Esophagus squamous epithelium (tissue), 5 donors: ENCODE measurements at regions not wholly inside any gene's neighbourhood (a gene's known extent, or its start where the extent isn't known, plus 50 kb on each side); places are given as distances from the start of the nearest gene placed in this dataset.
"Not testable (repeated sequence)": the region's sequence is repeated elsewhere in the genome, so short reads cannot be mapped to it uniquely, and the experiment has no call there.

Experiments
- DNase-seq: peaks from one replicate; lab custom pipeline; 2025; lab: John Stamatoyannopoulos, UW
- H3K27ac ChIP-seq, 4 donors: fragments of 200-600 bp; sonication (generic); one replicate each; pipeline ENCODE4 v1.5.1; 2016 to 2019; ENCODE audit warnings: mild to moderate bottlenecking in 1 of 4
- H3K27me3 ChIP-seq, 4 donors: fragments of 200-600 bp; sonication (generic); 1 replicate in 3 of 4; 2 replicates in 1 of 4; pipeline versions ENCODE4 v1.5.1 to v1.6.0; 2017 to 2021; ENCODE audit warnings: antibody characterized with exemption in 1 of 4
- H3K36me3 ChIP-seq, 3 donors: fragments of 200-600 bp; sonication (generic); one replicate each; pipeline ENCODE4 v1.5.1; 2016 to 2019
- H3K4me1 ChIP-seq, 3 donors: fragments of 200-600 bp; sonication (generic); one replicate each; pipeline ENCODE4 v1.5.1; 2017 to 2019
- H3K4me3 ChIP-seq, 4 donors: fragments of 200-600 bp; sonication (generic); 1 replicate in 3 of 4; 2 replicates in 1 of 4; pipeline ENCODE4 v1.5.1; 2016 to 2019; ENCODE audit warnings: mild to moderate bottlenecking in 2 of 4, moderate library complexity in 1 of 4
- H3K9me3 ChIP-seq, 3 donors: fragments of 200-600 bp; sonication (generic); one replicate each; pipeline ENCODE4 v1.5.1; 2016 to 2019
- POLR2A ChIP-seq, 4 donors: fragments of 450-650 bp; IDR thresholded peaks; one replicate each; pipeline ENCODE4 v1.6.1; 2017; ENCODE audit warnings: antibody characterized with exemption in 4 of 4, mild to moderate bottlenecking in 4 of 4, moderate library complexity in 3 of 4
- WGBS, 2 donors: methylation state at CpG; one replicate each; pipeline ENCODE4 v1.1.5; 2018; 5-methylcytosine and 5-hydroxymethylcytosine counted together
- intact Hi-C: fragments of 100-400 bp; cut with DNase I; formaldehyde crosslinking; loops from one replicate; pipeline ENCODE4 v1.15.0; 2022
- TF ChIP-seq, protein P1 (sequence below), 6 experiments: fragments of 450-650 bp in 4 of 6; fragments of 200-600 bp in 2 of 6; sonication (generic) in 2 of 6; IDR thresholded peaks; one replicate each; pipeline ENCODE4 v1.5.1; 2016 to 2019; ENCODE audit warnings: antibody characterized with exemption in 6 of 6, mild to moderate bottlenecking in 4 of 6, moderate library complexity in 4 of 6
- donor health status: DM: yes; HTN: yes; CAD: no.

DNA sequence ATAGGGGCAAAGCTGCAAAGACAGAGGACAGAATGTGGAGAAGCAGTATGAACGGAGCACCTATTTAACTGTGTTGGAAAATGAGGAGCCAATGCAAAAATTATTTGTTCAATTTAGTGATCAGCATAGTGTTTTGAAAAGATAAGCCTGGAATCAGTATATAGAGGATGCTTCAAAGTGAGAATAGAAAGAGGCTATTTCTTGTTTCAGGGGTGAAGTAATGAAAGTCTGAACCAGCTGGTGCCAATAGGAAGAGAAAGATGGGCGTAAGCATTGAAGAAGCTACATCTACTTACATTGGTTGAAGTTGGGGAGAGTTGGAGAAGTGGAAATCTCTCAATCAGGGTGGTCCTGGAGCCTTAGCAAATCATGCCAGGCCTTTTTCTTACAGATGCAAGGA, 77.3 kb upstream of the SLC38A4 start:
- WGBS, 2 donors: 86 to 88% methylated on average over 2 of the region's 2 CpGs
- peaks cover 0 to 21% (median 0%) of the 10 kb centered on the region in 3 donors for H3K4me1 ChIP-seq

DNA sequence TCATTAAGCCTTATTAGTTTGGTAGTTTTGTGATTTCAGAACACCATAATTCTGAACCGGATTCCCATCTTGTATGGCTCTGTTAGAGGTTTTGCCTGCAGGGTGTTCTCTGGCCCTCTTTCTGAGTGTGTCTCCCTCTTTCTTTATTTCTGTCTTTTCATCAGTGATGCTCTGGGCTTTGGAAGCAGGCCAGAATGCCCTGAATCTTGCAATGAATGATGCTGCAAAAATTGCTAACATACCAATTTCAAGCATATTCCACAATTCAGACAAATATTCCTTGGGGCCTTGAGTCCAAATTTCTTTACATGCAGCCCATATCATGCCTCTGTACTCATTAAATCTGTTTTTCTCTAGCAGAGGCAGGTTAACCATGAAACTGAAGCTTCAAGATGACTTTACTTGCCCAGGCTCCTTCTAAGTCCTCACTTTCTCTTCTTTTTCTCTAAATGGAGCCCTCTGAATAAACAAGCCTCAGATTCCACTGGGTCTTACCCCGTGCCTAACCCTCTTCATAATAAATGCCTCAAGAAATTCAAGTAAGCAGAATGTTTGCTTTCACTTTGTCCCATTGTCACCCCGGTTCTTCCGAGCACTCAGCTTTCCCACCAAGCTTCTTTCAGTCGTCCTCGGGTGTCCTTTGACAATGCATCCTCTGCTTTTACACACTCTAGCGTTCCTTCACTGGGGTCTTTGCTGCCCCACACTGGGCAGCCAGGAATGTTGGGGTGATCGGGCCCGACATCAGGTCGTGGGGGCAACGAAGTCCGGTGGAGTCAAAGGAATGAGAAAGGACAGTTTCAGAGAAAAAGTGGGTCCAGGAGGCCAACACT, 78.8 kb upstream of the SLC38A4 start:
- H3K36me3 ChIP-seq: no peaks in the 10 kb centered on the region
- DNase-seq: no peak
- H3K27me3 ChIP-seq: no peaks in the 10 kb centered on the region
- H3K4me3 ChIP-seq: no peak overlapping the region
- intact Hi-C loops: no loop called here
- peaks cover 0 to 36% (median 9%) of the 10 kb centered on the region in 3 donors for H3K4me1 ChIP-seq
- WGBS, 2 donors: 75 to 79% methylated on average over 6 to 7 of the region's 12 CpGs
- TF ChIP-seq, protein P1, sequence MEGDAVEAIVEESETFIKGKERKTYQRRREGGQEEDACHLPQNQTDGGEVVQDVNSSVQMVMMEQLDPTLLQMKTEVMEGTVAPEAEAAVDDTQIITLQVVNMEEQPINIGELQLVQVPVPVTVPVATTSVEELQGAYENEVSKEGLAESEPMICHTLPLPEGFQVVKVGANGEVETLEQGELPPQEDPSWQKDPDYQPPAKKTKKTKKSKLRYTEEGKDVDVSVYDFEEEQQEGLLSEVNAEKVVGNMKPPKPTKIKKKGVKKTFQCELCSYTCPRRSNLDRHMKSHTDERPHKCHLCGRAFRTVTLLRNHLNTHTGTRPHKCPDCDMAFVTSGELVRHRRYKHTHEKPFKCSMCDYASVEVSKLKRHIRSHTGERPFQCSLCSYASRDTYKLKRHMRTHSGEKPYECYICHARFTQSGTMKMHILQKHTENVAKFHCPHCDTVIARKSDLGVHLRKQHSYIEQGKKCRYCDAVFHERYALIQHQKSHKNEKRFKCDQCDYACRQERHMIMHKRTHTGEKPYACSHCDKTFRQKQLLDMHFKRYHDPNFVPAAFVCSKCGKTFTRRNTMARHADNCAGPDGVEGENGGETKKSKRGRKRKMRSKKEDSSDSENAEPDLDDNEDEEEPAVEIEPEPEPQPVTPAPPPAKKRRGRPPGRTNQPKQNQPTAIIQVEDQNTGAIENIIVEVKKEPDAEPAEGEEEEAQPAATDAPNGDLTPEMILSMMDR (IDR thresholded peaks at IDR 0.05): no peak
- TF ChIP-seq POLR2A (IDR thresholded peaks at IDR 0.05): no peak
- H3K9me3 ChIP-seq: no peaks in the 10 kb centered on the region
- no peak overlapping the region for H3K27ac ChIP-seq

More for the DNA sequence above, 77.3 kb upstream of the SLC38A4 start:
- Histone ChIP-seq H3K27me3 (no peaks in the 10 kb centered on the region), H3K4me3 (no peak overlapping the region), H3K27ac (no peak overlapping the region), H3K36me3 (no peaks in the 10 kb centered on the region), H3K9me3 (no peaks in the 10 kb centered on the region)
- intact Hi-C loops: no loop called here
- no peak for DNase-seq
- TF ChIP-seq, protein P1 (IDR thresholded peaks at IDR 0.05): no peak
- no peak for TF ChIP-seq POLR2A (IDR thresholded peaks at IDR 0.05)

DNA sequence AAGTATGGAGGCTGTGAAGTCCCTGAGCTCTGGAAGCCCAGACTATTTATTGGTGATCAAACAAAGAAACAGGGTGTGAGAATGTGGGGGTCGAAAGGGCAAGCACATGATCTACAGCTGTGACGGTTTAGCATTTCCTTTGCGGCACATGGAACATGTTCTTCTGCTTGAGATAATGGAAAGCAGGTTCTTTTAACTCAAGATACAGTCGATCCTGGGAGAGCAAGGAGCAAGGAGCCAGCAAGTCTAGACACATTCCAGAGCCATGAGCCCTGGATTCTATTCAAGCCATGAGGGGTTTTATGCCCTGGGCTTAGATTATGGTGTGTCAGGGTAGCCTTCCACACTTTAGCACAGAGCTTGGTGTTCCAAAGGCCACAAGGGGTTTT, 79.4 kb upstream of the SLC38A4 start:
- peaks cover 0 to 40% (median 9%) of the 10 kb centered on the region in 3 donors for H3K4me1 ChIP-seq
- H3K4me3 ChIP-seq, H3K9me3 ChIP-seq, DNase-seq, H3K36me3 ChIP-seq, intact Hi-C loops, H3K27me3 ChIP-seq, H3K27ac ChIP-seq: not testable (repeated sequence)
- WGBS, 2 donors: 28 to 42% methylated on average over 4 of the region's 4 CpGs

DNA sequence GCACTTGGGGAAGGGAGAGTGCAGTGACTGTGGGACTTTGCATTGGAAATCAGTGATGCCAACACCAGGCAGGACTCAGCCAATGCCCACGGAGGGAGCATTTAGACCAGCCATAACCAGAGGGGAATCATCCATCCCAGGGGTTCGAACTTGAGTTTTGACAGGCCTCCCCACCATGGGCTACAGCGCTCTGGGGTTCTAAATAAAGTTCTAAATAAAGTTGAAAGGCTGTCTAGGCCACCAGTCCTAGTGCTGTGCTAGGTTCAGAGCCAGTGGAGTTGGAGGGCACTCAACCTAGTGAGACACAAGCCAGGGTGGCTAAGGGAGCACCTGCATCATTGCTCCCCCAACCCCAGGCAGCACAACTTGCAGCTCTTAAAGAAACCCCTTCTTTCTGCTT, 82.0 kb upstream of the SLC38A4 start:
- Histone ChIP-seq H3K4me3 (no peak overlapping the region), H3K36me3 (no peaks in the 10 kb centered on the region), H3K4me1 (peaks cover 0 to 40% (median 9%) of the 10 kb centered on the region in 3 donors), H3K9me3 (no peaks in the 10 kb centered on the region), H3K27me3 (no peaks in the 10 kb centered on the region), H3K27ac (peak overlapping the region in 3 of 4 donors; percentile 61 to 78 (median 76))
- no peak for TF ChIP-seq POLR2A (IDR thresholded peaks at IDR 0.05)
- TF ChIP-seq, protein P1 (IDR thresholded peaks at IDR 0.05): no peak
- DNase-seq: no peak
- intact Hi-C loops: no loop called here
- WGBS, 2 donors: 73 to 88% methylated on average over 2 to 3 of the region's 3 CpGs

DNA sequence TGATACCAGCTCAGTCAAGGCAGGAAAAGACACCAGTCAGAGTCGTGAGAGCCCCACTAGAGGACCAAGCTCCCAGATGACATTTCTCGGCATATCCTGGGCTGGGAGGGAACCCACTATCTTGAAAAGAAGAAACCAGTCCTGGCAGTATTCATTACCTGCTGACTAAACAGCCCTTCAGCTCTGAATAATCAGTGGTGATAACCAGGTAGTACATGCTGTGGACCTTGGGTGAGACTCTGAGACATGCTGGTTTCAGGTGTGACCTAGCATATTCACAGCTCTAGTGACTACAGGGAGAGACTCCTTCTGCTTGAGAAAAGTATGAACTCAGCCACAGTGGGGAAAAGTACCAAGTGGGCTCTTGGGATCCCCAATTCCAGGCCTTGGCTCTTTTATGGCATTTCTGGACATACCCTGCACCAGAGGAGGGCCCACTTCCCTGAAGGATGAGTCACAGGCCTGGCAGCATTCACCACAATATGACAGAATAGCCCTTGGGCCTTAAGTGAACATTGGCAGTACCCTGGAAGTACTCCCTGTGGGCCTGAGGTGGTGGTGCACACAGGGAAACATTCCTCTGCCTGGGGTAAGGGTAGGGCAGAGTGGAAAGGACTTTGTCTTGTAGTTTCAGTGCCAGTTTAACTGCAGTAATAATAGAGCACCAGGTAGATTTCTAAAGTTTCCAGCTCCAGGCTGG, 82.6 kb upstream of the SLC38A4 start:
- no peaks in the 10 kb centered on the region for H3K27me3 ChIP-seq
- H3K36me3 ChIP-seq: no peaks in the 10 kb centered on the region
- WGBS, 2 donors: 68 to 81% methylated on average over 2 of the region's 2 CpGs
- no peak overlapping the region for H3K4me3 ChIP-seq
- DNase-seq: no peak
- H3K27ac ChIP-seq: peak overlapping the region; percentile 61 to 78 (median 70)
- TF ChIP-seq POLR2A (IDR thresholded peaks at IDR 0.05): no peak
- TF ChIP-seq, protein P1 (IDR thresholded peaks at IDR 0.05): peak in 1 of 6 experiments; percentile 46
- no peaks in the 10 kb centered on the region for H3K9me3 ChIP-seq
- intact Hi-C loops: no loop called here
- H3K4me1 ChIP-seq: peaks cover 0 to 40% (median 9%) of the 10 kb centered on the region in 3 donors
